GM23338 (cell line): ENCODE measurements at regions not wholly inside any gene's neighbourhood (a gene's known extent, or its start where the extent isn't known, plus 50 kb on each side); places are given as distances from the start of the nearest gene placed in this dataset.
A peak's percentile ranks its signal among the peaks of the same experiment; 100 is the strongest.

Source experiments
- ATAC-seq: fragments of 200-7000 bp; cut with Tn5 transposase; 3 replicates; pipeline ENCODE4 v1.9.1; 2020
- DNase-seq: peaks from one replicate; pipeline ENCODE4 v3.0.0-alpha.2; 2015; ENCODE audit warnings: low spot score
- H2AFZ ChIP-seq: fragments of 200-600 bp; sonication (generic); 2 replicates; pipeline ENCODE4 v1.8.0; 2016; ENCODE audit warnings: antibody characterized with exemption, mild to moderate bottlenecking, moderate library complexity
- H3F3A ChIP-seq: fragments of 200-600 bp; sonication (generic); replicated peaks from 2 replicates; pipeline ENCODE4 v1.8.0; 2017; ENCODE audit warnings: antibody characterized with exemption, mixed run types, low read depth
- H3K27ac ChIP-seq: fragments of 200-600 bp; sonication (generic); 2 replicates; pipeline ENCODE4 v1.6.1; 2016; ENCODE audit warnings: low read depth
- H3K27me3 ChIP-seq: fragments of 200-600 bp; sonication (generic); 2 replicates; pipeline ENCODE4 v1.8.0; 2016; ENCODE audit warnings: mild to moderate bottlenecking, mixed run types, moderate library complexity; ENCODE audit not compliant: insufficient read depth
- H3K36me3 ChIP-seq: fragments of 200-600 bp; sonication (generic); 2 replicates; pipeline ENCODE4 v1.8.0; 2016; ENCODE audit warnings: mild to moderate bottlenecking; ENCODE audit not compliant: insufficient read depth
- H3K4me1 ChIP-seq: fragments of 200-600 bp; sonication (generic); 2 replicates; pipeline ENCODE4 v1.8.0; 2016; ENCODE audit warnings: mild to moderate bottlenecking, moderate library complexity; ENCODE audit not compliant: insufficient read depth
- H3K4me2 ChIP-seq: fragments of 200-600 bp; sonication (generic); 2 replicates; pipeline ENCODE4 v1.7.1; 2017; ENCODE audit warnings: mixed run types
- H3K4me3 ChIP-seq: fragments of 200-600 bp; sonication (generic); 2 replicates; pipeline ENCODE4 v1.6.1; 2016; ENCODE audit warnings: mixed run types
- H3K79me2 ChIP-seq: fragments of 200-600 bp; sonication (generic); replicated peaks from 2 replicates; pipeline ENCODE4 v1.8.0; 2017; ENCODE audit warnings: mild to moderate bottlenecking; ENCODE audit not compliant: insufficient read depth
- H3K9me2 ChIP-seq: fragments of 200-600 bp; sonication (generic); 2 replicates; pipeline ENCODE4 v1.8.0; 2017; ENCODE audit not compliant: insufficient read depth
- H4K20me1 ChIP-seq: fragments of 200-600 bp; sonication (generic); replicated peaks from 2 replicates; pipeline ENCODE4 v1.8.0; 2017; ENCODE audit warnings: mild to moderate bottlenecking; ENCODE audit not compliant: insufficient read depth
- H3K27ac Mint-ChIP-seq: 2 replicates; pipeline ENCODE4 v1.8.0; 2020; ENCODE audit warnings: inconsistent platforms, mild to moderate bottlenecking, moderate library complexity, mixed read lengths
- H3K27me3 Mint-ChIP-seq: 3 replicates; pipeline ENCODE4 v1.8.0; 2022; ENCODE audit warnings: low read depth, mild to moderate bottlenecking, moderate library complexity, mixed read lengths, inconsistent platforms; ENCODE audit not compliant: insufficient read depth, poor library complexity
- H3K36me3 Mint-ChIP-seq: 3 replicates; pipeline ENCODE4 v1.8.0; 2021; ENCODE audit warnings: low read depth, mild to moderate bottlenecking, inconsistent platforms, moderate library complexity, mixed read lengths
- H3K4me1 Mint-ChIP-seq: 3 replicates; pipeline ENCODE4 v1.8.0; 2020; ENCODE audit warnings: mild to moderate bottlenecking, inconsistent platforms, mixed read lengths
- H3K4me3 Mint-ChIP-seq: 3 replicates; pipeline ENCODE4 v1.8.0; 2021; ENCODE audit warnings: moderate library complexity, mild to moderate bottlenecking, inconsistent platforms, mixed read lengths
- H3K9me3 Mint-ChIP-seq: 3 replicates; pipeline ENCODE4 v1.8.0; 2020; ENCODE audit warnings: moderate library complexity, mild to moderate bottlenecking, inconsistent platforms, mixed read lengths
- CREB1 ChIP-seq: fragments of 250-450 bp; sonication (Bioruptor Pico); IDR thresholded peaks from 2 replicates; pipeline ENCODE4 v1.5.0; 2020; ENCODE audit warnings: low read depth, mild to moderate bottlenecking, moderate library complexity
- EZH2 ChIP-seq: fragments of 200-600 bp; sonication (generic); IDR thresholded peaks from one replicate; pipeline ENCODE4 v1.8.0; 2017; ENCODE audit warnings: antibody characterized with exemption, mild to moderate bottlenecking, low read depth; ENCODE audit not compliant: unreplicated experiment
- EZH2phosphoT487 ChIP-seq: fragments of 200-600 bp; sonication (generic); IDR thresholded peaks from one replicate; pipeline ENCODE4 v1.8.1; 2018; ENCODE audit warnings: antibody characterized with exemption; ENCODE audit not compliant: unreplicated experiment
- JUNB ChIP-seq: IDR thresholded peaks from one replicate; pipeline ENCODE4 v1.6.1; 2016; ENCODE audit warnings: antibody characterized with exemption; ENCODE audit not compliant: unreplicated experiment
- POLR2AphosphoS5 ChIP-seq: IDR thresholded peaks from 2 replicates; pipeline ENCODE4 v1.6.1; 2016; ENCODE audit warnings: antibody characterized with exemption, low read depth
- STAT1 ChIP-seq: IDR thresholded peaks from one replicate; pipeline ENCODE4 v1.6.1; 2016; ENCODE audit warnings: antibody characterized with exemption; ENCODE audit not compliant: unreplicated experiment
- ZNF114 ChIP-seq: fragments of 250-450 bp; sonication (Bioruptor Pico); IDR thresholded peaks from 2 replicates; pipeline ENCODE4 v1.5.0; 2020; ENCODE audit warnings: mild to moderate bottlenecking, moderate library complexity
- ZNF331 ChIP-seq: fragments of 250-450 bp; sonication (Bioruptor Pico); IDR thresholded peaks from 2 replicates; pipeline ENCODE4 v1.5.0; 2020; ENCODE audit warnings: low read depth, mild to moderate bottlenecking, moderate library complexity
- ZNF462 ChIP-seq: fragments of 250-450 bp; sonication (Bioruptor Pico); IDR thresholded peaks from 2 replicates; pipeline ENCODE4 v1.5.0; 2020; ENCODE audit warnings: mild to moderate bottlenecking, moderate library complexity
- TF ChIP-seq, protein P1 (sequence below), 2 experiments: fragments of 200-600 bp in 1 of 2; sonication (generic) in 1 of 2; conservative IDR thresholded peaks; 2 replicates each; pipeline versions ENCODE4 v1.5.1 to v1.6.1; 2016 to 2017; ENCODE audit warnings: antibody characterized with exemption in 2 of 2, low read depth in 2 of 2, mild to moderate bottlenecking in 2 of 2, moderate library complexity in 1 of 2
- TF ChIP-seq, protein P2 (sequence below): IDR thresholded peaks from one replicate; pipeline ENCODE4 v1.6.1; 2018; ENCODE audit warnings: antibody characterized with exemption; ENCODE audit not compliant: unreplicated experiment

- DNase-seq (no peak), ATAC-seq (no peak)
- Histone ChIP-seq H3K36me3 (no peaks in the 10 kb centered on the region), H3K79me2 (no peaks in the 10 kb centered on the region), H3K4me3 (no peak overlapping the region), H3K4me1 (no peaks in the 10 kb centered on the region), H3K4me2 (no peak overlapping the region), H3K27ac (no peak overlapping the region), H3F3A (no peaks in the 10 kb centered on the region), H4K20me1 (no peaks in the 10 kb centered on the region), H2AFZ (peak overlapping the region; percentile 53; the same call in 1 of the 2 replicates), H3K9me2 (no peaks in the 10 kb centered on the region), H3K27me3 (no peaks in the 10 kb centered on the region)
- H3K4me3 Mint-ChIP-seq: no peak overlapping the region
- H3K36me3 Mint-ChIP-seq: no peaks in the 10 kb centered on the region
- peaks cover 2% of the 10 kb centered on the region; the same call in 1 of the 3 replicates for H3K9me3 Mint-ChIP-seq
- no peaks in the 10 kb centered on the region for H3K4me1 Mint-ChIP-seq
- peaks cover 2% of the 10 kb centered on the region for H3K27me3 Mint-ChIP-seq
- H3K27ac Mint-ChIP-seq: no peak overlapping the region
- TF ChIP-seq ZNF114 (CRISPR knock-in tag): no peak
- TF ChIP-seq JUNB: no peak
- TF ChIP-seq EZH2phosphoT487: no peak
- no peak for TF ChIP-seq ZNF462 (CRISPR knock-in tag)
- no peak for TF ChIP-seq CREB1 (CRISPR knock-in tag)
- no peak for TF ChIP-seq STAT1
- TF ChIP-seq, protein P1, sequence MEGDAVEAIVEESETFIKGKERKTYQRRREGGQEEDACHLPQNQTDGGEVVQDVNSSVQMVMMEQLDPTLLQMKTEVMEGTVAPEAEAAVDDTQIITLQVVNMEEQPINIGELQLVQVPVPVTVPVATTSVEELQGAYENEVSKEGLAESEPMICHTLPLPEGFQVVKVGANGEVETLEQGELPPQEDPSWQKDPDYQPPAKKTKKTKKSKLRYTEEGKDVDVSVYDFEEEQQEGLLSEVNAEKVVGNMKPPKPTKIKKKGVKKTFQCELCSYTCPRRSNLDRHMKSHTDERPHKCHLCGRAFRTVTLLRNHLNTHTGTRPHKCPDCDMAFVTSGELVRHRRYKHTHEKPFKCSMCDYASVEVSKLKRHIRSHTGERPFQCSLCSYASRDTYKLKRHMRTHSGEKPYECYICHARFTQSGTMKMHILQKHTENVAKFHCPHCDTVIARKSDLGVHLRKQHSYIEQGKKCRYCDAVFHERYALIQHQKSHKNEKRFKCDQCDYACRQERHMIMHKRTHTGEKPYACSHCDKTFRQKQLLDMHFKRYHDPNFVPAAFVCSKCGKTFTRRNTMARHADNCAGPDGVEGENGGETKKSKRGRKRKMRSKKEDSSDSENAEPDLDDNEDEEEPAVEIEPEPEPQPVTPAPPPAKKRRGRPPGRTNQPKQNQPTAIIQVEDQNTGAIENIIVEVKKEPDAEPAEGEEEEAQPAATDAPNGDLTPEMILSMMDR (conservative IDR thresholded peaks at IDR 0.05; ENCODE audit: low read depth in 2 of 2): no peak
- no peak for TF ChIP-seq EZH2
- no peak for TF ChIP-seq POLR2AphosphoS5
- TF ChIP-seq ZNF331: no peak
- TF ChIP-seq, protein P2, sequence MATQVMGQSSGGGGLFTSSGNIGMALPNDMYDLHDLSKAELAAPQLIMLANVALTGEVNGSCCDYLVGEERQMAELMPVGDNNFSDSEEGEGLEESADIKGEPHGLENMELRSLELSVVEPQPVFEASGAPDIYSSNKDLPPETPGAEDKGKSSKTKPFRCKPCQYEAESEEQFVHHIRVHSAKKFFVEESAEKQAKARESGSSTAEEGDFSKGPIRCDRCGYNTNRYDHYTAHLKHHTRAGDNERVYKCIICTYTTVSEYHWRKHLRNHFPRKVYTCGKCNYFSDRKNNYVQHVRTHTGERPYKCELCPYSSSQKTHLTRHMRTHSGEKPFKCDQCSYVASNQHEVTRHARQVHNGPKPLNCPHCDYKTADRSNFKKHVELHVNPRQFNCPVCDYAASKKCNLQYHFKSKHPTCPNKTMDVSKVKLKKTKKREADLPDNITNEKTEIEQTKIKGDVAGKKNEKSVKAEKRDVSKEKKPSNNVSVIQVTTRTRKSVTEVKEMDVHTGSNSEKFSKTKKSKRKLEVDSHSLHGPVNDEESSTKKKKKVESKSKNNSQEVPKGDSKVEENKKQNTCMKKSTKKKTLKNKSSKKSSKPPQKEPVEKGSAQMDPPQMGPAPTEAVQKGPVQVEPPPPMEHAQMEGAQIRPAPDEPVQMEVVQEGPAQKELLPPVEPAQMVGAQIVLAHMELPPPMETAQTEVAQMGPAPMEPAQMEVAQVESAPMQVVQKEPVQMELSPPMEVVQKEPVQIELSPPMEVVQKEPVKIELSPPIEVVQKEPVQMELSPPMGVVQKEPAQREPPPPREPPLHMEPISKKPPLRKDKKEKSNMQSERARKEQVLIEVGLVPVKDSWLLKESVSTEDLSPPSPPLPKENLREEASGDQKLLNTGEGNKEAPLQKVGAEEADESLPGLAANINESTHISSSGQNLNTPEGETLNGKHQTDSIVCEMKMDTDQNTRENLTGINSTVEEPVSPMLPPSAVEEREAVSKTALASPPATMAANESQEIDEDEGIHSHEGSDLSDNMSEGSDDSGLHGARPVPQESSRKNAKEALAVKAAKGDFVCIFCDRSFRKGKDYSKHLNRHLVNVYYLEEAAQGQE: no peak
Measured at GRCh38 chr4:122017296-122017695, 65.4 kb upstream of the TRPC3 start.
